ENCODE measurements at regions not wholly inside any gene's neighbourhood (a gene's known extent, or its start where the extent isn't known, plus 50 kb on each side); places are given as distances from the start of the nearest gene placed in this dataset.

- no peak for TF ChIP-seq CTCF (IDR thresholded peaks at IDR 0.05)
- TF ChIP-seq POLR2A (IDR thresholded peaks at IDR 0.05), result no peak
Observed at GRCh38 chr3:107915706-107916105, 175.1 kb downstream of the CD47 start.
